ENCODE measurements at regions not wholly inside any gene's neighbourhood (a gene's known extent, or its start where the extent isn't known, plus 50 kb on each side); places are given as distances from the start of the nearest gene placed in this dataset.

- Histone ChIP-seq H3K4me1 (ENCODE audit: insufficient read depth) (no peaks in the 10 kb centered on the region), H3K9me3 (no peaks in the 10 kb centered on the region), H3K4me3 (no peak overlapping the region), H3K27me3 (no peaks in the 10 kb centered on the region), H3K27ac (no peak overlapping the region), H3K36me3 (no peaks in the 10 kb centered on the region)
- intact Hi-C loops (cut with DNase I), result no loop called here
- TF ChIP-seq EP300 (IDR thresholded peaks at IDR 0.05), result no peak
- no peak for TF ChIP-seq POLR2A (IDR thresholded peaks at IDR 0.05)
- no peak for TF ChIP-seq CTCF (IDR thresholded peaks at IDR 0.05)
- WGBS, 3 donors, result 14 to 28% (median 19%) methylated on average over 2 of the region's 2 CpGs
- DNase-seq, result no peak
Measured at GRCh38 chr19:29131456-29131855, 81.5 kb downstream of the UQCRFS1 start.

GRCh38 chr19:29129148-29129547, 83.8 kb downstream of the UQCRFS1 start:
- no peak overlapping the region for H3K4me3 ChIP-seq
- H3K9me3 ChIP-seq, result no peaks in the 10 kb centered on the region
- H3K36me3 ChIP-seq, result no peaks in the 10 kb centered on the region
- TF ChIP-seq EP300 (IDR thresholded peaks at IDR 0.05), result no peak
- TF ChIP-seq POLR2A (IDR thresholded peaks at IDR 0.05), result no peak
- TF ChIP-seq CTCF (IDR thresholded peaks at IDR 0.05), result no peak
- H3K27me3 ChIP-seq, result no peaks in the 10 kb centered on the region
- intact Hi-C loops (cut with DNase I), result no loop called here
- DNase-seq, result no peak
- 86 to 87% (median 86%) methylated on average over 13 of the region's 13 CpGs for WGBS, 3 donors
- no peaks in the 10 kb centered on the region for H3K4me1 ChIP-seq (ENCODE audit: insufficient read depth)
- no peak overlapping the region for H3K27ac ChIP-seq

GRCh38 chr19:29128203-29128602, 84.7 kb downstream of the UQCRFS1 start:
- H3K4me1 ChIP-seq (ENCODE audit: insufficient read depth), result no peaks in the 10 kb centered on the region
- no peak for DNase-seq
- H3K36me3 ChIP-seq, result no peaks in the 10 kb centered on the region
- intact Hi-C loops (cut with DNase I), result no loop called here
- H3K9me3 ChIP-seq, result no peaks in the 10 kb centered on the region
- H3K4me3 ChIP-seq, result no peak overlapping the region
- TF ChIP-seq CTCF (IDR thresholded peaks at IDR 0.05), result no peak
- TF ChIP-seq EP300 (IDR thresholded peaks at IDR 0.05), result no peak
- TF ChIP-seq POLR2A (IDR thresholded peaks at IDR 0.05), result no peak
- H3K27ac ChIP-seq, result no peak overlapping the region
- WGBS, 3 donors, result 85 to 87% (median 86%) methylated on average over 8 of the region's 8 CpGs
- H3K27me3 ChIP-seq, result no peaks in the 10 kb centered on the region

GRCh38 chr19:29122185-29122584, 90.8 kb downstream of the UQCRFS1 start:
- H3K9me3 ChIP-seq, result no peaks in the 10 kb centered on the region
- no peak overlapping the region for H3K4me3 ChIP-seq
- no peaks in the 10 kb centered on the region for H3K36me3 ChIP-seq
- TF ChIP-seq CTCF (IDR thresholded peaks at IDR 0.05) (no peak), POLR2A (IDR thresholded peaks at IDR 0.05) (no peak), EP300 (IDR thresholded peaks at IDR 0.05) (no peak)
- H3K27ac ChIP-seq, result no peak overlapping the region
- WGBS, 3 donors, result 74 to 83% (median 74%) methylated on average over 5 of the region's 5 CpGs
- no peaks in the 10 kb centered on the region for H3K4me1 ChIP-seq (ENCODE audit: insufficient read depth)
- no peaks in the 10 kb centered on the region for H3K27me3 ChIP-seq
- intact Hi-C loops (cut with DNase I), result no loop called here
- no peak for DNase-seq

GRCh38 chr19:29121684-29122083, 91.3 kb downstream of the UQCRFS1 start:
- Histone ChIP-seq H3K27ac (no peak overlapping the region), H3K9me3 (no peaks in the 10 kb centered on the region), H3K27me3 (no peaks in the 10 kb centered on the region), H3K4me1 (ENCODE audit: insufficient read depth) (no peaks in the 10 kb centered on the region), H3K36me3 (no peaks in the 10 kb centered on the region), H3K4me3 (no peak overlapping the region)
- no peak for DNase-seq
- intact Hi-C loops (cut with DNase I), result no loop called here
- TF ChIP-seq CTCF (IDR thresholded peaks at IDR 0.05), result no peak
- WGBS, 3 donors, result 33 to 42% (median 34%) methylated on average over 3 of the region's 3 CpGs
